Kidney epithelial cell (primary cell): ENCODE measurements at regions not wholly inside any gene's neighbourhood (a gene's known extent, or its start where the extent isn't known, plus 50 kb on each side); places are given as distances from the start of the nearest gene placed in this dataset.

Experiments used
- DNase-seq: peaks from one replicate; pipeline ENCODE4 v3.0.0-alpha.2; 2010; ENCODE audit warnings: low read depth
- H3K27me3 ChIP-seq: 2 replicates; pipeline ENCODE4 v1.6.0; 2011; ENCODE audit warnings: low read length; ENCODE audit not compliant: control insufficient read depth, insufficient read depth
- H3K36me3 ChIP-seq: 2 replicates; pipeline ENCODE4 v1.5.1; 2011; ENCODE audit warnings: low read length; ENCODE audit not compliant: control insufficient read depth, insufficient read depth
- H3K4me3 ChIP-seq: 2 replicates; pipeline ENCODE4 v1.5.1; 2011; ENCODE audit warnings: low read depth, mild to moderate bottlenecking, control low read depth, low read length
- CTCF ChIP-seq: IDR thresholded peaks from 2 replicates; pipeline ENCODE4 v1.5.1; 2011; ENCODE audit warnings: mild to moderate bottlenecking, moderate library complexity, low read length, control low read depth, inconsistent platforms; ENCODE audit not compliant: insufficient read depth, poor library complexity, severe bottlenecking

DNA sequence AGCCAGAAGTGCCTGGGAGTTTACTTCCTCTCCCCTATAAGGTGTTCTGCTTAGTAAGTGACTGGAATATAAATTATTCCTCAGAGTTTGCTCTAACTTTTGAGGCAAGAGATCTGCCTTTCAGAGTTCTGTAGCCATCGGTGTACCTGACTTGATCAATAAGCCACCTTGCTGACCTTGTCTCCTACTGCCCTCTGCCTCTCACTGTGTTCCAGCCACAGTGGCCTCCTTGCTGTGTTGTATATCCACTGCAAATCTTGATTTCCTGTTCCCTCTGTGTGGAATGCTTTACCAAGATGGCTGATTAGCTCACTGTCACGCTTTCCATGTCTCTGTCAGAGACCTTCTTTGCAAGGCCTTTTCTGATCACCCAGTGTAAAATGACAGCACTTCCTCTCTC is 442.4 kb downstream of the SQOR start:
- DNase-seq, result no peak
- TF ChIP-seq CTCF, result no peak
- Histone ChIP-seq H3K4me3 (no peak overlapping the region), H3K36me3 (no peaks in the 10 kb centered on the region), H3K27me3 (no peaks in the 10 kb centered on the region)

DNA sequence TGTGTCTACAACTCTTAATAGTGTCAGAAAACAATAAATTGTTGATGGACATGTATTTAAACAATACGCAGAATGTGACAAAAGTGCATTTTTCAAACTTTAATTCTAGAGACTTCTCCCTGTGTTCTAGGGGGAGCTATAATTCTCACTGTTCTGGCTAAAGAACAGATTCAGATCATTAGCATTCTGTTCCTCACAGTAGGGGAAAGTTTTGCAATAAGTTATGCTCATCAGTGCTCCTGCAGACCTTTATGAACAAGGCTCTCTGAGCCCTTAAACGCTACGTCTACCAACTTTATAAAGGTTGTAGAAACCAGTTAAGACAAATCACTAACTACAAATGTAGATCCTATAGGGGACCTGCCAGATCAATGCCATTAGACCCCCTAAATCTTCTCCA is 444.2 kb downstream of the SQOR start:
- DNase-seq, result no peak
- TF ChIP-seq CTCF, result no peak

DNA sequence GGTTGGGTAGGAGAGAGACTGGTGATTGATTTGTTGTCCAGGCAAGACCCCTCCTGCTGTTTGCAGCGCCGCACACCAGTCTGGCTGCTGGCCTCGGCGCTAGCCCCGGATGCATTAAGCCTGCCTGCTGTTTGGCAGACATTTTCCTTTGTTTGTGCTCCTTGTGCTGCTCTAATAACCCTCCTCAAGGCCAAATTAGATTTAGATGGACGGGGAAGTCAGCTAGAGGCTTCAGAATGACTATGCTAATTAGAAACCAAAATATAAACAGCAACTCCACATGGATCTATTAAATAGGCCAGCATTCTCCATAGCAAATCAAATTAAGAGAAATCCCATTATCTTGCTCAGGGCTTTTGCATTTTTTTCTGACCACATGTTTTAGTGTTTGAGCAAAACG is 445.2 kb downstream of the SQOR start:
- Histone ChIP-seq H3K4me3 (no peak overlapping the region), H3K36me3 (no peaks in the 10 kb centered on the region), H3K27me3 (no peaks in the 10 kb centered on the region)
- no peak for DNase-seq
- no peak for TF ChIP-seq CTCF

More for the DNA sequence above, 444.2 kb downstream of the SQOR start:
- no peaks in the 10 kb centered on the region for H3K27me3 ChIP-seq
- no peak overlapping the region for H3K4me3 ChIP-seq
- no peaks in the 10 kb centered on the region for H3K36me3 ChIP-seq

DNA sequence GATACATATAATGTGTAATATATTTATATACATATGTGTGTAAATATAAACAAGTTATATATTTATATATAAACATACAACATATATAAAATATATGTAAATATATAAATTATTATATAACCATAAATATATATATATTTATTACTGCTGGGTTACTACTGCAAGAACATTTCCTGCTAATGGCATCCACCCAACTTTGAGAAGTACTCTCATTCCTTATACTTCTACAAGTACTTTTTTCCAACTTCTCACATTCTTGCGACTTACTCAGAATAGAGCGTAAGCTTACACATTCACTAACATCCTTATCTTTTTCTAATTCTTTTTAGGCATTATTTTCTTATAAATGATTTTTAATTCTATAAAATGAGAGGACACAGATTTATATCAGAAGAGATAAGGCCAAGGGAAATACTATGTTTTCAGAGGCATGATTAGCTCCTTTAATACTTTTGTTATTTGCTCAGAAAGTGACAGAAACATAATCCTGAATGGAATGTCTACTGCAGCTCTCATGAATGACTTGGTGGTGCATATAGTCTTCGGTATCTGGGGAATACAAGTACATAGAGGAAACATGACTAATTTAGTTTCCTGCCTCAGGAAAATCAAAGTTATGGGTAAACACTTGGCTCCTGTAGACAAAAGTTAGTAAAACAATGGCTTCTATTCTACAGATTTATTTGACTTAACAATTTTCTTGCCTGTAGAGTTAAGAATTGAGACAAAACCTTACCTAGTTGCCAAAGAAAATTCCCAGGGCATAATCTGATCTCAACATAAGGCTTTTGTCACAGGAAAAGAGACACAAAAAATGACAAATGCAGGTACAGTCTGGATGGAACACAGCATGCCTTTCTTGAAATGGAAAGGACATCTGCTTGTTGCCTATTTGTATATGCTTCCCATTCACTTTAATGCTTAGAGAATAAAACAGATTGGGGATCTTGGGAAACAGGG is 453.9 kb downstream of the SQOR start:
- DNase-seq, result no peak

DNA sequence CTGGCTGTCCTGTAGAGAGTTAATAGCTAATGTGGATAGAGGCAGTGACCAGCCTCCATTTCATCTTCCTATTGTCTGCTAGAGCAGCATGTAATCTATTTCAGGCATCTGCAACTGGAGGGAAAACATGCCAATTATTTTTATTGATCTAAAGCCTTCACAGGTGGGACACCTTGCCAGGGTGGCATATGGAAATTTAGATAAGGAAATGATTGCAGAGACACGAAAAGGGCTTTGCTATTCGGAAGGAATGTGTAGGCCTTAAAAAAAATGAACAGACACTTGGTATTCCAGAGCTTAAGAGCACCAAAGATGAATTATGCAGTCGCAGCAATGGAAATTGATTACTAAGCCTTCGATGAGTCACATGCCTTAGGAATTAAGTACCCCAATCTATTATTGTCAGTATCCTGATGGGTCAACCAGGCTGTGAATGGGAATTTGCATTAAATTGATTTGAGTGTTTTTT is 454.7 kb downstream of the SQOR start:
- no peaks in the 10 kb centered on the region for H3K36me3 ChIP-seq
- TF ChIP-seq CTCF, result no peak
- DNase-seq, result no peak
- no peaks in the 10 kb centered on the region for H3K27me3 ChIP-seq
- no peak overlapping the region for H3K4me3 ChIP-seq

More for the DNA sequence above, 453.9 kb downstream of the SQOR start:
- TF ChIP-seq CTCF, result no peak
- Histone ChIP-seq H3K4me3 (no peak overlapping the region), H3K27me3 (no peaks in the 10 kb centered on the region), H3K36me3 (no peaks in the 10 kb centered on the region)
